GM21390 (cell line): ENCODE measurements at regions not wholly inside any gene's neighbourhood (a gene's known extent, or its start where the extent isn't known, plus 50 kb on each side); places are given as distances from the start of the nearest gene placed in this dataset.
"Not testable (repeated sequence)": the region's sequence is repeated elsewhere in the genome, so short reads cannot be mapped to it uniquely, and the experiment has no call there.

Experiments used
- ATAC-seq: cut with Tn5 transposase; IDR thresholded peaks from one replicate; pipeline ENCODE4 v1.9.1; 2021; ENCODE audit not compliant: unreplicated experiment

- peak; percentile 82 for ATAC-seq
Measured at GRCh38 chr5:117131048-117131679, 556.5 kb upstream of the SEMA6A start.

- ATAC-seq, result no peak
Measured at GRCh38 chr5:117118499-117118898, 543.9 kb upstream of the SEMA6A start.

GRCh38 chr5:117117314-117117713 lies 542.7 kb upstream of the SEMA6A start:
- ATAC-seq, result not testable (repeated sequence)

- no peak for ATAC-seq
Measured at GRCh38 chr5:117110548-117110947, 535.9 kb upstream of the SEMA6A start.

- no peak for ATAC-seq
Measured at GRCh38 chr5:117107859-117108258, 533.2 kb upstream of the SEMA6A start.

GRCh38 chr5:117103703-117104102 lies 529.1 kb upstream of the SEMA6A start:
- ATAC-seq, result no peak

GRCh38 chr5:117102591-117102990 lies 528.0 kb upstream of the SEMA6A start:
- no peak for ATAC-seq

GRCh38 chr5:117100176-117100575 lies 525.6 kb upstream of the SEMA6A start:
- ATAC-seq, result no peak

GRCh38 chr5:117098094-117098493 lies 523.5 kb upstream of the SEMA6A start:
- no peak for ATAC-seq

GRCh38 chr5:117095346-117096332 lies 521.0 kb upstream of the SEMA6A start:
- no peak for ATAC-seq

- ATAC-seq, result no peak
Measured at GRCh38 chr5:117094114-117094815, 519.6 kb upstream of the SEMA6A start.

GRCh38 chr5:117093653-117094052 lies 519.0 kb upstream of the SEMA6A start:
- ATAC-seq, result no peak

GRCh38 chr5:117089001-117089400 lies 514.4 kb upstream of the SEMA6A start:
- ATAC-seq, result no peak

- ATAC-seq, result no peak
Measured at GRCh38 chr5:117088176-117088575, 513.6 kb upstream of the SEMA6A start.

GRCh38 chr5:117084067-117084466 lies 509.4 kb upstream of the SEMA6A start:
- ATAC-seq, result no peak

- no peak for ATAC-seq
Measured at GRCh38 chr5:117082977-117083376, 508.4 kb upstream of the SEMA6A start.

- ATAC-seq, result no peak
Measured at GRCh38 chr5:117077142-117077541, 502.5 kb upstream of the SEMA6A start.

- no peak for ATAC-seq
Measured at GRCh38 chr5:117072439-117072838, 497.8 kb upstream of the SEMA6A start.

GRCh38 chr5:117065800-117066199 lies 491.2 kb upstream of the SEMA6A start:
- no peak for ATAC-seq

GRCh38 chr5:117065161-117065560 lies 490.5 kb upstream of the SEMA6A start:
- no peak for ATAC-seq

GRCh38 chr5:117060099-117060498 lies 485.5 kb upstream of the SEMA6A start:
- no peak for ATAC-seq

- no peak for ATAC-seq
Measured at GRCh38 chr5:117058740-117059139, 484.1 kb upstream of the SEMA6A start.
